OCI-LY3 (cell line): ENCODE measurements at regions not wholly inside any gene's neighbourhood (a gene's known extent, or its start where the extent isn't known, plus 50 kb on each side); places are given as distances from the start of the nearest gene placed in this dataset.

Experiments used
- H2AFZ ChIP-seq: fragments of 200-600, 300-600 bp; shearing (Covaris generic); 2 replicates; pipeline ENCODE4 v1.6.0; 2014; ENCODE audit warnings: antibody characterized with exemption, low read depth, low read length
- H3K27ac ChIP-seq: fragments of 200-600, 300-600 bp; sonication (generic); 2 replicates; pipeline ENCODE4 v1.5.1; 2014; ENCODE audit warnings: mild to moderate bottlenecking, low read length, moderate library complexity, mixed read lengths
- H3K27me3 ChIP-seq: fragments of 200-600, 300-600 bp; sonication (generic); 2 replicates; pipeline ENCODE4 v1.6.1; 2014; ENCODE audit warnings: low read depth, low read length, mixed read lengths
- H3K36me3 ChIP-seq: fragments of 200-600, 300-600 bp; sonication (generic); replicated peaks from 2 replicates; pipeline ENCODE3; 2014; ENCODE audit warnings: low read depth, low read length, mixed read lengths
- H3K4me1 ChIP-seq: fragments of 300-600, 200-600 bp; sonication (generic); 2 replicates; pipeline ENCODE4 v1.6.1; 2014; ENCODE audit warnings: low read length, mixed read lengths
- H3K4me2 ChIP-seq: fragments of 200-600, 300-600 bp; sonication (generic); 2 replicates; pipeline ENCODE4 v1.6.1; 2014; ENCODE audit warnings: low read length, mixed read lengths
- H3K4me3 ChIP-seq: fragments of 300-600, 200-600 bp; sonication (generic); 2 replicates; pipeline ENCODE4 v1.5.1; 2014; ENCODE audit warnings: antibody characterized with exemption, mild to moderate bottlenecking, low read length, moderate library complexity
- H3K79me2 ChIP-seq: fragments of 300-600, 200-600 bp; shearing (Covaris generic); 2 replicates; pipeline ENCODE4 v1.6.1; 2014; ENCODE audit warnings: mild to moderate bottlenecking, low read length, mixed read lengths
- H3K9ac ChIP-seq: fragments of 300-600, 200-600 bp; shearing (Covaris generic); 2 replicates; pipeline ENCODE4 v1.6.0; 2014; ENCODE audit warnings: mild to moderate bottlenecking, low read length, moderate library complexity
- H3K9me3 ChIP-seq: fragments of 200-600, 300-600 bp; shearing (Covaris generic); 2 replicates; pipeline ENCODE4 v1.6.1; 2014; ENCODE audit warnings: low read length, mixed read lengths; ENCODE audit not compliant: insufficient read depth
- H4K20me1 ChIP-seq: fragments of 200-600, 300-600 bp; sonication (generic); 2 replicates; pipeline ENCODE4 v1.6.1; 2016; ENCODE audit warnings: low read length, mixed read lengths; ENCODE audit not compliant: insufficient read depth
- EZH2phosphoT487 ChIP-seq: fragments of 200-600 bp; shearing (Covaris generic); IDR thresholded peaks from 2 replicates; pipeline ENCODE4 v1.6.1; 2018; ENCODE audit warnings: antibody characterized with exemption, mixed run types, low read depth
- TF ChIP-seq, protein P1 (sequence below): fragments of 200-600, 300-600 bp; sonication (generic); IDR thresholded peaks from 2 replicates; pipeline ENCODE4 v1.5.1; 2014; ENCODE audit warnings: antibody characterized with exemption, low read length, low read depth

DNA sequence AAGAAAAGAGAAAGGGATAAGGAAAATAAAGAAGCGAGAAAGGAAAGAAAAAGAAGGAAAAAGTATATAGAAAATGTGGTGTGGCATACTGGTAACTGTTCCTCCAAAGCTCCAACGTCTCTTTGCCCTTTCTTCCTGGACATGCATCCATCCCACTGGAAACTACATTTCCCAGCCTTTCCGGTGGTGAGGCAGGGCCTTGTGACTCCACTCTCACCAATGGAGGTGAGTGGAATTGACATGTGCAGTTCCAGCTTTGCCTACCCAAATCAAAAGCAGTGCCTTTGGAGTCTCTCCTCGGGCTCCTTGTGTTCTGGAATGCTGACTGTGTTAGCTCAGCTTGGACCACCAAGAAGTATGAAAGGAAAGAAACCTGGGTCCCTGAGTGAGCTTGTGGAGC lies 161.2 kb downstream of the KCNA5 start:
- Histone ChIP-seq H3K4me3 (no peak overlapping the region), H3K79me2 (no peaks in the 10 kb centered on the region), H3K4me1 (no peaks in the 10 kb centered on the region), H3K27me3 (peaks cover 17% of the 10 kb centered on the region), H3K9ac (no peak overlapping the region), H3K4me2 (no peak overlapping the region), H3K27ac (no peak overlapping the region), H4K20me1 (no peaks in the 10 kb centered on the region), H2AFZ (no peak overlapping the region), H3K36me3 (no peaks in the 10 kb centered on the region), H3K9me3 (no peaks in the 10 kb centered on the region)
- TF ChIP-seq EZH2phosphoT487, result no peak
- TF ChIP-seq, protein P1, sequence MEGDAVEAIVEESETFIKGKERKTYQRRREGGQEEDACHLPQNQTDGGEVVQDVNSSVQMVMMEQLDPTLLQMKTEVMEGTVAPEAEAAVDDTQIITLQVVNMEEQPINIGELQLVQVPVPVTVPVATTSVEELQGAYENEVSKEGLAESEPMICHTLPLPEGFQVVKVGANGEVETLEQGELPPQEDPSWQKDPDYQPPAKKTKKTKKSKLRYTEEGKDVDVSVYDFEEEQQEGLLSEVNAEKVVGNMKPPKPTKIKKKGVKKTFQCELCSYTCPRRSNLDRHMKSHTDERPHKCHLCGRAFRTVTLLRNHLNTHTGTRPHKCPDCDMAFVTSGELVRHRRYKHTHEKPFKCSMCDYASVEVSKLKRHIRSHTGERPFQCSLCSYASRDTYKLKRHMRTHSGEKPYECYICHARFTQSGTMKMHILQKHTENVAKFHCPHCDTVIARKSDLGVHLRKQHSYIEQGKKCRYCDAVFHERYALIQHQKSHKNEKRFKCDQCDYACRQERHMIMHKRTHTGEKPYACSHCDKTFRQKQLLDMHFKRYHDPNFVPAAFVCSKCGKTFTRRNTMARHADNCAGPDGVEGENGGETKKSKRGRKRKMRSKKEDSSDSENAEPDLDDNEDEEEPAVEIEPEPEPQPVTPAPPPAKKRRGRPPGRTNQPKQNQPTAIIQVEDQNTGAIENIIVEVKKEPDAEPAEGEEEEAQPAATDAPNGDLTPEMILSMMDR, result no peak

DNA sequence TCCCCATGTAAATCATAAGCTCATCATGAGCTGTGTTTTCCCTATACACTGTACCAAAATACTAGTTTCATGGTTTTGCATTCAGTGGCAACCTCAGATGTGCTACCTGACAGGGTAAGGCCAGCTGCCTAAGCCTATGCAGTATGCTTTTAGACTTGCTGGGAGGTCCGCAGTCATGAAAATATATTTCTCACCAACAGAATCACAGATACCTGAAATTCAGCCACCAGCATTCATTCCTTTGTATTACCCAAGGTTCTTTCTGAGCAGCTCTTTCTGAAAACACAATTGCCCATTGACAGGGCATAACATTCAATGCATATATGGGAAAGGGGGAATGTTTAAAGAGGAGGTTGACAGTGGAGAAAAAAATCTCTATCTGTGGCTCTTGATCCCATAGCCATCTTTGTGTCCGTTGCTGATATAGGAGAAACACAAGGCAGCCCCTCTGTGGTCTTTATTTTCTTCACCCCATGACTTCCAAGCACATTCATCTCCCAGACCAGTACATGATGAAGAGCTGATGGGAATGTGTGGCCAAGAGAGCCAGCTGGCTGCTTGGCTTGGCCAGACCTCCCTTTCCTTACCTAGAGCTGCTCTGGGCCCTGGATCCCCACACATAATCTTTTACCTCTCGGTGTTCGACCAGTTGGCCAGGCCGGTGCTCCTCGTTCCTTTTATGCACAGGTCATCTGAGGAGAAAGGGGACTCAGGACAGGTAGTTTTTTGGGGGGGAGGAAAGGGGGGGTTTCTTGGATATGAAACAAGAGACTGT lies 162.9 kb downstream of the KCNA5 start:
- H3K9me3 ChIP-seq, result no peaks in the 10 kb centered on the region
- H4K20me1 ChIP-seq, result no peaks in the 10 kb centered on the region
- H3K36me3 ChIP-seq, result no peaks in the 10 kb centered on the region
- TF ChIP-seq, protein P1, result no peak
- no peak for TF ChIP-seq EZH2phosphoT487
- no peaks in the 10 kb centered on the region for H3K4me1 ChIP-seq
- no peak overlapping the region for H3K9ac ChIP-seq
- H3K4me3 ChIP-seq, result no peak overlapping the region
- H3K4me2 ChIP-seq, result no peak overlapping the region
- peaks cover 21% of the 10 kb centered on the region for H3K27me3 ChIP-seq
- H2AFZ ChIP-seq, result no peak overlapping the region
- H3K79me2 ChIP-seq, result no peaks in the 10 kb centered on the region
- no peak overlapping the region for H3K27ac ChIP-seq

DNA sequence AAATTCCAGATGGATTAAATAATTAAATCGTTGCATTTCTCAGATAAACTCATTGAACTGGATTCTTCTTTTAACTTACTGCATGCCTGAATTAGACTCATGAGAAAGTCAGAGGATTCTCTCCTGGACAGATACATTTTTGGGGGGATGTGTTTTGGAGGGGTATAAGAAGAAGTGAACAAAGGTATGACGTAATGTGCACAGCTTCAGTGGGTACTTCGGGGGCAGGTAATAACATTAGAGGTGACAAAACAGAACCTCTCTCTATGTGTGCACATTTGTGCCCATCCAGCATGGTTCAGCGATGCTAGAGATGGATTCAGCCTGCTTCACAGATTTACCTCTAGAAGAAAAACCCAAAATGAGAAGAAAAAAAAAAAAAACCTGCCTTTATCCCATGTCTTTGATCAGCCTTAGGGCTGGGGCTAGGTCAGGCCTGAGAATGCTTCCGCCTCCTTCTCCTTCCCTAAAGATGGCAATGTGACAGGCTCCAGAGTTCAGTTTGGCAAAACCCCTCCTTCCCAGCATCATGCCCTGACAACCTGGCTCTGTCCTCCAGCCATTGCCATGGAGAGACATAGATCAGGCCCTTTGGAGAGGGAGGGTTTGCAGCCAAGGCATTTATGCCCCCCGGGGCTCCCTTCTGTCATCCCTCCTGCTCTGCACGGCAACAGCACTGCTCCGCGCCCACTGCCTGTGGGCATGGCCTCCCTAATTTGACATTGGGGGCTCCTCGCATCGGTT lies 166.7 kb downstream of the KCNA5 start:
- Histone ChIP-seq H3K79me2 (no peaks in the 10 kb centered on the region), H3K9me3 (no peaks in the 10 kb centered on the region), H3K36me3 (no peaks in the 10 kb centered on the region), H3K4me1 (no peaks in the 10 kb centered on the region), H3K9ac (no peak overlapping the region), H3K4me2 (no peak overlapping the region), H3K4me3 (no peak overlapping the region), H4K20me1 (no peaks in the 10 kb centered on the region), H3K27ac (no peak overlapping the region), H2AFZ (no peak overlapping the region), H3K27me3 (peaks cover 35% of the 10 kb centered on the region)
- TF ChIP-seq, protein P1, result no peak

DNA sequence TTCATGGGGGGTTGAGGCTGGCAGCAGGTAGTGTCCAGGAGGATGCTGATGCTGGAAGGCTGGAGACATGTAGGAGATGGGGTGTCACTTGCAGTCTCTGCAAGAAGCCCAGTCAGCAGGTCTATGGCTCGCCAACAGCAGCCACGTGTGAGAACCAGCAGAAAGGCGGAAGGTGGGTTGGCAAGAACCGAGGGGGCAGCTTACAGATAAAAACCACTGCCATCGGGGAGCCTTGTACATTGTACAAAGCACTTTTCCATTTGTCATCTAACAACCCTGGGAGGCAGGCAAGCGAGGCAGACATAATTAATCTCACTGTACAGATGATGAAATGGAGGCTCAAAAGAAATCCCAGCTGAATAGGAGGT lies 167.2 kb downstream of the KCNA5 start:
- Histone ChIP-seq H3K9me3 (no peaks in the 10 kb centered on the region), H3K79me2 (no peaks in the 10 kb centered on the region), H3K27me3 (peaks cover 32% of the 10 kb centered on the region), H3K9ac (no peak overlapping the region), H4K20me1 (no peaks in the 10 kb centered on the region), H3K4me2 (no peak overlapping the region), H3K36me3 (no peaks in the 10 kb centered on the region), H3K4me1 (no peaks in the 10 kb centered on the region), H2AFZ (no peak overlapping the region), H3K4me3 (no peak overlapping the region), H3K27ac (no peak overlapping the region)
- no peak for TF ChIP-seq EZH2phosphoT487
- TF ChIP-seq, protein P1, result no peak
